Pulmonary artery endothelial cell (primary cell): ENCODE measurements at regions not wholly inside any gene's neighbourhood (a gene's known extent, or its start where the extent isn't known, plus 50 kb on each side); places are given as distances from the start of the nearest gene placed in this dataset.

Experiments
- DNase-seq: peaks from one replicate; pipeline ENCODE4 v3.0.0-alpha.2; 2011; ENCODE audit warnings: low read depth, low spot score

- DNase-seq, result no peak
Measured at GRCh38 chrX:10813761-10814160, 193.4 kb upstream of the MID1 start.

- no peak for DNase-seq
Measured at GRCh38 chrX:10818651-10819050, 198.3 kb upstream of the MID1 start.

GRCh38 chrX:10819973-10820372 lies 199.6 kb upstream of the MID1 start:
- no peak for DNase-seq

- no peak for DNase-seq
Measured at GRCh38 chrX:10821293-10821692, 200.9 kb upstream of the MID1 start.

- DNase-seq, result no peak
Measured at GRCh38 chrX:10828036-10828435, 207.7 kb upstream of the MID1 start.

GRCh38 chrX:10828640-10829039 lies 208.3 kb upstream of the MID1 start:
- DNase-seq, result no peak

GRCh38 chrX:10831716-10832502 lies 211.5 kb upstream of the MID1 start:
- DNase-seq, result no peak

- no peak for DNase-seq
Measured at GRCh38 chrX:10833299-10834169, 213.1 kb upstream of the MID1 start.

GRCh38 chrX:10841579-10841978 lies 221.2 kb upstream of the MID1 start:
- no peak for DNase-seq

GRCh38 chrX:10842646-10843045 lies 222.3 kb upstream of the MID1 start:
- DNase-seq, result no peak

- DNase-seq, result no peak
Measured at GRCh38 chrX:10847333-10847732, 226.9 kb upstream of the MID1 start.

- DNase-seq, result no peak
Measured at GRCh38 chrX:10851809-10852208, 231.4 kb upstream of the MID1 start.

GRCh38 chrX:10854594-10854993 lies 234.2 kb upstream of the MID1 start:
- no peak for DNase-seq

GRCh38 chrX:10855845-10856244 lies 235.5 kb upstream of the MID1 start:
- DNase-seq, result no peak

- no peak for DNase-seq
Measured at GRCh38 chrX:10856797-10857196, 236.4 kb upstream of the MID1 start.

GRCh38 chrX:10859353-10859752 lies 239.0 kb upstream of the MID1 start:
- no peak for DNase-seq

GRCh38 chrX:10875995-10876394 lies 235.1 kb upstream of the HCCS start:
- DNase-seq, result no peak

GRCh38 chrX:10882484-10882883 lies 228.6 kb upstream of the HCCS start:
- no peak for DNase-seq

GRCh38 chrX:10884246-10884645 lies 226.9 kb upstream of the HCCS start:
- no peak for DNase-seq

GRCh38 chrX:10892621-10893225 lies 218.4 kb upstream of the HCCS start:
- DNase-seq, result no peak

- no peak for DNase-seq
Measured at GRCh38 chrX:10893366-10893765, 217.8 kb upstream of the HCCS start.

GRCh38 chrX:10893976-10894375 lies 217.2 kb upstream of the HCCS start:
- no peak for DNase-seq
